Omental fat pad (tissue), 3 donors: ENCODE measurements at regions not wholly inside any gene's neighbourhood (a gene's known extent, or its start where the extent isn't known, plus 50 kb on each side); places are given as distances from the start of the nearest gene placed in this dataset.

Experiments
- ATAC-seq: fragments of 150-250 bp; one replicate; pipeline ENCODE4 v1.9.1; 2016; ENCODE audit warnings: mild to moderate bottlenecking, moderate library complexity; ENCODE audit not compliant: low FRiP score
- DNase-seq: peaks from one replicate; pipeline ENCODE4 v3.0.0-alpha.2; 2019; ENCODE audit warnings: low spot score
- CTCF ChIP-seq, 3 donors: fragments of 450-650 bp; IDR thresholded peaks; one replicate each; pipeline ENCODE4 v1.5.1; 2016 to 2017; ENCODE audit warnings: antibody characterized with exemption in 3 of 3, mild to moderate bottlenecking in 3 of 3, moderate library complexity in 2 of 3

DNA sequence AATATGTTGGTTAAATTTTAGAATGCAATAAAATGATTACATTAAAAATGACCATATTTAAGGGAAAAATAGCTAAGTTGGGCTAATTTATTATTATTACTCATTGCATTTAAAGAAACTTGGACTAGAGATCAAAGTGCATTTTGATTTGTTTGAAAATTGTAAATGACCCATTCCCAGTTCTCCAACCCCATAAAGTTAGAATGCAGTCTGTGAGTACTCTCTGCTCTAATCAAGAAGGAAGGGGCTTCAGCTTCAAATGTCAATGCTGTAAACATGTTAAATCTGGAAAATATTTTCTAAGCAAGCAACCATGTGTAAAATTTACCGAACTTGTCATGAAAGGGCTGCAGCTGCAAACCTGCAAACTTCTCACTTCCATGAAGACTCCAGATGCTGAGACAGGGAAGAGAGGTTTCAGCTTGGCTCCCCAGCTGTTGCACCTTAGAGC is 232.7 kb downstream of the TTLL7 start:
- no peak for TF ChIP-seq CTCF (IDR thresholded peaks at IDR 0.05)
- DNase-seq: no peak
- no peak for ATAC-seq

DNA sequence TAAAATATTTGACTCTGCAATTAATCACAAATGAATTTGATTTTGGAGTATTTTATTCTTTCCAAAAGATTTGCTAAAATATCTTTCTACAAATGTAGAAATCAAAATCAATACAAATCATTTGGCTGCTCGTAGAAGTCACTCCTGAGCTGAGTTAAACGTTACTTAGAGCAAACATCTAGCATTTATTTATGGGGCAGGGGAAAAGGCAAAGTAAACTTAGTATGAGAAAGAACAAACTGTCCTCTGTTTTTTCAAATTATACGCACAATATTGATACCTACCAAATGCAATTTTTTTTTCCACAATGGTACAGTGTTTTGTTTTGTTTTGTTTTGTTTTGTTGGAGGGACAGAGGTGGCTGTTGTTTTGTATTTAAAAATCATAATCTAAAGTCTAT is 233.8 kb downstream of the TTLL7 start:
- no peak for DNase-seq
- no peak for TF ChIP-seq CTCF (IDR thresholded peaks at IDR 0.05)
- ATAC-seq: no peak

- ATAC-seq: no peak
- no peak for TF ChIP-seq CTCF (IDR thresholded peaks at IDR 0.05)
- DNase-seq: no peak
These were observed 234.7 kb downstream of the TTLL7 start for GRCh38 chr1:83764209-83764608.

DNA sequence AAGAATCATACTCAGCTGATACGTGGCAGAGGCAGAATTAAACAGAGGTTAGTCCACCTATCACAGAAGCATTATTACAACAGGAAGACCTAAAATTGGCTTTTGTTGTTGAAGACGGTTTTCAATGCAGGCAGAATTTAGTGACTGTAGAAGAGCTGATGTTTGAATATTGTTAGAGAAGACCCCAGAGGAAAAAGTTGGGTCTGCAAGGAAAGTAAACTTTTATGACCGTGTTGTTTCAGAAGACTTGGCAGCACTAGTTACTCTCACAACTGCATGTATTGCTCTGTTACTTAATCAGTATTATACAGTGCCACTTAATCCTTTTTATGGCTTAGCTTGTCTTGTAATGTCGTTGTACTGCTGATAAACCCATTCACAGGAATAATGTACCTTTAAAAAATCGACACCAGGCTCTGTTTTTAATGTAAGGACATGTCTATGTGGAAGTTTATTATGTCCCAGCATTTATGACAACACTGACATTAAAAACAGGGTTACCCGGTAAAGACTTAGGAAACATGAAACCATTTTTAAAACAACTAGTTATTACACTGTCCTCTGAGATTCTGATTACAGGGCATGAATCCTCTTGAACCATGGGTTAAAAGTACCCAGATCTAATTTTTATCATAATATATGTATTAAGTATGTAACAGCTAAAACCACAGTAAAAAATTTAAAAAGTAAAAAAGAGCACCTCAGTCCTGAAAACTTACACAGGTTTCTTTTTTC is 235.4 kb downstream of the TTLL7 start:
- DNase-seq: no peak
- no peak for ATAC-seq
- TF ChIP-seq CTCF (IDR thresholded peaks at IDR 0.05): no peak

DNA sequence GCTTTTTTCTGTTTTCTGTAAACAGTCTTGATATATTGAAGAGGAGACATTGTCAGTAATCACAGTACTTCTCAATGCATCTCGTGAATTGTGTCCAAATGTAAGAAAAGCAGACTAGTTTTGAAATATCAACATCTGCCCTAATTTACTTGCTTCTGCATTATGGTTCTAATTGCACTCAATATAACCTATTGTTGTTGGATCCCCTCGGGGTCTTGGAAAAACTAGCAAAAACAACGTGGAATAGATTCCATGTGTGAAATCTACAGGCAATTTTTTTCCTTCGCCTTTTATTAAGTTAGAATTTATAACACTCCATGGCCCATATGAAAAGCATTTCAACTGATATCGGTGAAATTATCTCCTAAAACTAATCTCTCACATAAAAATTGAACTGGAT is 236.5 kb downstream of the TTLL7 start:
- no peak for TF ChIP-seq CTCF (IDR thresholded peaks at IDR 0.05)
- ATAC-seq: no peak
- DNase-seq: no peak

GRCh38 chr1:83762039-83762365 is 236.9 kb downstream of the TTLL7 start:
- no peak for TF ChIP-seq CTCF (IDR thresholded peaks at IDR 0.05)
- ATAC-seq (no peak), DNase-seq (no peak)
